Fibroblast of the aortic adventitia (primary cell): ENCODE measurements at regions not wholly inside any gene's neighbourhood (a gene's known extent, or its start where the extent isn't known, plus 50 kb on each side); places are given as distances from the start of the nearest gene placed in this dataset.

ENCODE experiments used
- DNase-seq: peaks from one replicate; pipeline ENCODE4 v3.0.0-alpha.2; 2010; ENCODE audit warnings: low read depth
- H3K4me3 ChIP-seq: 2 replicates; pipeline ENCODE4 v1.5.1; 2011; ENCODE audit warnings: low read depth, mild to moderate bottlenecking, control low read depth, low read length, moderate library complexity
- TF ChIP-seq, protein P1 (sequence below): IDR thresholded peaks from 2 replicates; pipeline ENCODE4 v1.5.1; 2011; ENCODE audit warnings: mild to moderate bottlenecking, low read length, control low read depth, inconsistent platforms; ENCODE audit not compliant: insufficient read depth

GRCh38 chr12:61667676-61668075 lies 592.5 kb upstream of the USP15 start:
- DNase-seq: no peak
- no peak overlapping the region for H3K4me3 ChIP-seq
- TF ChIP-seq, protein P1, sequence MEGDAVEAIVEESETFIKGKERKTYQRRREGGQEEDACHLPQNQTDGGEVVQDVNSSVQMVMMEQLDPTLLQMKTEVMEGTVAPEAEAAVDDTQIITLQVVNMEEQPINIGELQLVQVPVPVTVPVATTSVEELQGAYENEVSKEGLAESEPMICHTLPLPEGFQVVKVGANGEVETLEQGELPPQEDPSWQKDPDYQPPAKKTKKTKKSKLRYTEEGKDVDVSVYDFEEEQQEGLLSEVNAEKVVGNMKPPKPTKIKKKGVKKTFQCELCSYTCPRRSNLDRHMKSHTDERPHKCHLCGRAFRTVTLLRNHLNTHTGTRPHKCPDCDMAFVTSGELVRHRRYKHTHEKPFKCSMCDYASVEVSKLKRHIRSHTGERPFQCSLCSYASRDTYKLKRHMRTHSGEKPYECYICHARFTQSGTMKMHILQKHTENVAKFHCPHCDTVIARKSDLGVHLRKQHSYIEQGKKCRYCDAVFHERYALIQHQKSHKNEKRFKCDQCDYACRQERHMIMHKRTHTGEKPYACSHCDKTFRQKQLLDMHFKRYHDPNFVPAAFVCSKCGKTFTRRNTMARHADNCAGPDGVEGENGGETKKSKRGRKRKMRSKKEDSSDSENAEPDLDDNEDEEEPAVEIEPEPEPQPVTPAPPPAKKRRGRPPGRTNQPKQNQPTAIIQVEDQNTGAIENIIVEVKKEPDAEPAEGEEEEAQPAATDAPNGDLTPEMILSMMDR: no peak

GRCh38 chr12:61676520-61676919 lies 583.7 kb upstream of the USP15 start:
- DNase-seq: no peak
- H3K4me3 ChIP-seq: no peak overlapping the region
- TF ChIP-seq, protein P1: no peak

GRCh38 chr12:61687407-61687806 lies 572.8 kb upstream of the USP15 start:
- H3K4me3 ChIP-seq: no peak overlapping the region
- no peak for DNase-seq
- TF ChIP-seq, protein P1: no peak

DNA sequence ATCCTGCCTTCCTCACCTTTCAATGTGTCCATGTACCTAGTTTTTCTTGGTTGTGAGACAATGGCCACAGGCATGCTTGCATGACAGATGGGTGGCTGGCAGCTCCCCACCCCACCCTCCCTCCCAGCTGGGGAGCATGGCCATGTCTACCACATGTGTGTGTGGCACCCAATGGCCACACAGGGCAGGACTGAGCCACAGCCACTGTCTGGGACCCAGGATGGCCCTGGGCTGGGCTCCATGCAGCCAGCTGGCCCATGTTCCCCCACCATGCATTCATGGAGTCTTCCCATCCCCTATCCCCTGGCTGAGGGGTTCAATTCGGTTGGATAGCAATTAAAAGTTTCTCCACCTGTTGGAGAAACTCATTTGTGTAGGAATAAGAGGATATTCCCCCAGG lies 566.0 kb upstream of the USP15 start:
- TF ChIP-seq, protein P1: no peak
- no peak overlapping the region for H3K4me3 ChIP-seq
- no peak for DNase-seq

DNA sequence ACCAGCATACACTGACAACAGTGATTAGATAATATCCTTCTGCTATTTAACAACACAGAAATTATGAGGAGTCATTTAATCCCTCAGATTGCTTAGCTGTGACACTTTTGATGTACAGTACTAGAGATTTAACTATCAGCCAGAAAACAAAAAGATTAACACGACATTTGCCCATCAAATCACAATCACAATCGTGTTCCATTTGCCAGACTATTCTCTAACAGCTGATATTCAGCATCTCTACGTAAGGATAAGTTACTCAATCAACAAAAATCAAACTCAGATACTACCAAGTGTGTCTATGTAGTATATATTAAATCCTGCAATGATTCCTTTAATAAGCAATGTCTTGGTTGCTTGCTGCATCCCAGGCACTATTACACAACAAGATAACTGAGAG lies 558.7 kb upstream of the USP15 start:
- TF ChIP-seq, protein P1: no peak
- no peak overlapping the region for H3K4me3 ChIP-seq
- DNase-seq: no peak

DNA sequence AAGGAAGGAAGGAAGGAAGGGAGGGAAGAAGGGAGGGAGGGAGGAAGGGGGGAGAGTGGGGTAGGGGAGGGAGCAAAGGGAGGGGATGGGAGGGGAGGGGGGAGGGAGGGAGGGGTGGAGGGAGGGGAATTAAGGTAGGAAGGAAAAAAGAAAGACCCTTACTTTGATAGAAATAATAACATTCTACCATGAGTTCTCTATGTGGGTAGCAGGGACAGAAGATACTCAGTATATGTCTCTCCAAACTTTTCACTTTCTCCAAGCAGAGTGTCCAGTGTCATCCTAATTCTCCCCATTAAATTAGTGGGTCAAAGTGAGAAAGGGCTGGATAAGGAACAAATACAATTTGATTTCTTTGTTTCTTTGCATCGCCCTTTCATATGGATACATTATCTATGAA lies 553.4 kb upstream of the USP15 start:
- TF ChIP-seq, protein P1: no peak
- no peak for DNase-seq
- no peak overlapping the region for H3K4me3 ChIP-seq

DNA sequence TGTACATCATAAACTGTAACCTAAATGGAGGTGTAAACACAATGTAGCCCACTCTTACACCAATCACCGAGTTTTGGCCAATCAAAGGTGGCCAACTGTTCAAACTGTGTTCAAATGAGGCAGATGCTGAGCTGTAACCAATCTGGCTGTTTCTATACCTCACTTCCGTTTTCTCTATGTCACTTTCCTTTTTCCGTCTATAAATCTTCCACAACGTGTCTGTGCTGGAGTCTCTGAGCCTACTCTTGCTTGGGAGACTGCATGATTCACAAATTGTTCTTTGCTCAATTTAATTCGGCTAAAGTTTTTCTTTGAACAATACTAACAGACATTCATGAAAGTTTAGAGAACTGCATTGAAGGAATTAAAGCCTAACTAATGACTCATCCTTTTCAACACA lies 547.1 kb upstream of the USP15 start:
- DNase-seq: no peak
- no peak overlapping the region for H3K4me3 ChIP-seq
- TF ChIP-seq, protein P1: no peak
